ENCODE measurements at regions not wholly inside any gene's neighbourhood (a gene's known extent, or its start where the extent isn't known, plus 50 kb on each side); places are given as distances from the start of the nearest gene placed in this dataset.

DNA sequence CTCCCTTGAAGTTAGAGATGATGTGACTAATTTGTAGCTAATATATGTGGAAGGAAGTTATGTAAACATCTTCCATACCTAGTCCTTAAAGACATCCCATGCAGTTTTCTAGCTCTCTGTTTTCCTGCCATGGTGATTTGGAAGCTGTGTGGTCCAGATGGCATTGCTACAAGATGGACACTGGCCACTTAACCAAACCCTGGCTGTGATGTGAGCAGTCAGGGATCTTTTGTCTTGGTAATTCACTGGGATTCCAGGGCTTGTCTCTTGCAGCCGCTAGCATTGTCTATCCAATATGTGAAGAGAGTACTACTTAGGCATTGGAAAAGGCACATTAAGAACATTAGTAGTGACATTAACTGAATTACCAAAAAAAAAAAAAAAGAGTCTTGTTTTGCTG is 139.9 kb upstream of the DOCK10 start:
- DNase-seq (ENCODE audit: low read depth, low spot score) (no peak), FAIRE-seq (no peak), ATAC-seq (no peak)
- ChIA-PET POLR2A (no interaction called here), RAD21 (ENCODE audit: unreplicated experiment) (no interaction called here), CTCF (no interaction called here), SMC1A (ENCODE audit: uncharacterized antibody, unreplicated experiment) (no interaction called here)
- H3K9ac ChIP-seq (ENCODE audit: control insufficient read depth, insufficient read depth, low read length) = no peak overlapping the region
- no peaks in the 10 kb centered on the region for H3K9me3 ChIP-seq (replicated peaks; ENCODE audit: control insufficient read depth, insufficient read depth, low read length)
- no peak overlapping the region for H3K4me2 ChIP-seq (ENCODE audit: control insufficient read depth, insufficient read depth)
- H3K4me1 ChIP-seq (ENCODE audit: control insufficient read depth, insufficient read depth, low read length) = no peaks in the 10 kb centered on the region
- no peak overlapping the region for H3K27ac ChIP-seq (ENCODE audit: control insufficient read depth, insufficient read depth)
- no peak overlapping the region for H2AFZ ChIP-seq (ENCODE audit: control insufficient read depth, low read depth, low read length)
- H3K27me3 ChIP-seq (replicated peaks in 1 of 2; ENCODE audit: control insufficient read depth in 2 of 2, insufficient read depth in 2 of 2, low read length in 1 of 2) = no peaks in the 10 kb centered on the region
- H4K20me1 ChIP-seq (ENCODE audit: control insufficient read depth, insufficient read depth) = no peaks in the 10 kb centered on the region
- no TSS peak for BruUV-seq (replicated peaks)
- 89% methylated on average over 1 of the region's 1 CpG for WGBS (ENCODE audit: insufficient coverage, insufficient replicate concordance, low lambda C conversion rate, missing lambda C conversion rate)
- no peak overlapping the region for H3K4me3 ChIP-seq
- H3K36me3 ChIP-seq (ENCODE audit: control insufficient read depth in 2 of 2, insufficient read depth in 2 of 2, low read length in 1 of 2) = no peaks in the 10 kb centered on the region
- TF ChIP-seq, protein P1, sequence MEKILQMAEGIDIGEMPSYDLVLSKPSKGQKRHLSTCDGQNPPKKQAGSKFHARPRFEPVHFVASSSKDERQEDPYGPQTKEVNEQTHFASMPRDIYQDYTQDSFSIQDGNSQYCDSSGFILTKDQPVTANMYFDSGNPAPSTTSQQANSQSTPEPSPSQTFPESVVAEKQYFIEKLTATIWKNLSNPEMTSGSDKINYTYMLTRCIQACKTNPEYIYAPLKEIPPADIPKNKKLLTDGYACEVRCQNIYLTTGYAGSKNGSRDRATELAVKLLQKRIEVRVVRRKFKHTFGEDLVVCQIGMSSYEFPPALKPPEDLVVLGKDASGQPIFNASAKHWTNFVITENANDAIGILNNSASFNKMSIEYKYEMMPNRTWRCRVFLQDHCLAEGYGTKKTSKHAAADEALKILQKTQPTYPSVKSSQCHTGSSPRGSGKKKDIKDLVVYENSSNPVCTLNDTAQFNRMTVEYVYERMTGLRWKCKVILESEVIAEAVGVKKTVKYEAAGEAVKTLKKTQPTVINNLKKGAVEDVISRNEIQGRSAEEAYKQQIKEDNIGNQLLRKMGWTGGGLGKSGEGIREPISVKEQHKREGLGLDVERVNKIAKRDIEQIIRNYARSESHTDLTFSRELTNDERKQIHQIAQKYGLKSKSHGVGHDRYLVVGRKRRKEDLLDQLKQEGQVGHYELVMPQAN (conservative IDR thresholded peaks at IDR 0.05) = no peak
- no peak for TF ChIP-seq RB1 (IDR thresholded peaks at IDR 0.05; ENCODE audit: borderline replicate concordance)
- TF ChIP-seq RAD21 (IDR thresholded peaks at IDR 0.05; ENCODE audit: insufficient read depth, low read depth, low read length) = no peak
- TF ChIP-seq, protein P2, sequence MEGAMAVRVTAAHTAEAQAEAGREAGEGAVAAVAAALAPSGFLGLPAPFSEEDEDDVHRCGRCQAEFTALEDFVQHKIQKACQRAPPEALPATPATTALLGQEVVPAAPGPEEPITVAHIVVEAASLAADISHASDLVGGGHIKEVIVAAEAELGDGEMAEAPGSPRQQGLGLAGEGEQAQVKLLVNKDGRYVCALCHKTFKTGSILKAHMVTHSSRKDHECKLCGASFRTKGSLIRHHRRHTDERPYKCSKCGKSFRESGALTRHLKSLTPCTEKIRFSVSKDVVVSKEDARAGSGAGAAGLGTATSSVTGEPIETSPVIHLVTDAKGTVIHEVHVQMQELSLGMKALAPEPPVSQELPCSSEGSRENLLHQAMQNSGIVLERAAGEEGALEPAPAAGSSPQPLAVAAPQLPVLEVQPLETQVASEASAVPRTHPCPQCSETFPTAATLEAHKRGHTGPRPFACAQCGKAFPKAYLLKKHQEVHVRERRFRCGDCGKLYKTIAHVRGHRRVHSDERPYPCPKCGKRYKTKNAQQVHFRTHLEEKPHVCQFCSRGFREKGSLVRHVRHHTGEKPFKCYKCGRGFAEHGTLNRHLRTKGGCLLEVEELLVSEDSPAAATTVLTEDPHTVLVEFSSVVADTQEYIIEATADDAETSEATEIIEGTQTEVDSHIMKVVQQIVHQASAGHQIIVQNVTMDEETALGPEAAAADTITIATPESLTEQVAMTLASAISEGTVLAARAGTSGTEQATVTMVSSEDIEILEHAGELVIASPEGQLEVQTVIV (IDR thresholded peaks at IDR 0.05; ENCODE audit: borderline replicate concordance, partially characterized antibody) = no peak
- TF ChIP-seq, protein P3, sequence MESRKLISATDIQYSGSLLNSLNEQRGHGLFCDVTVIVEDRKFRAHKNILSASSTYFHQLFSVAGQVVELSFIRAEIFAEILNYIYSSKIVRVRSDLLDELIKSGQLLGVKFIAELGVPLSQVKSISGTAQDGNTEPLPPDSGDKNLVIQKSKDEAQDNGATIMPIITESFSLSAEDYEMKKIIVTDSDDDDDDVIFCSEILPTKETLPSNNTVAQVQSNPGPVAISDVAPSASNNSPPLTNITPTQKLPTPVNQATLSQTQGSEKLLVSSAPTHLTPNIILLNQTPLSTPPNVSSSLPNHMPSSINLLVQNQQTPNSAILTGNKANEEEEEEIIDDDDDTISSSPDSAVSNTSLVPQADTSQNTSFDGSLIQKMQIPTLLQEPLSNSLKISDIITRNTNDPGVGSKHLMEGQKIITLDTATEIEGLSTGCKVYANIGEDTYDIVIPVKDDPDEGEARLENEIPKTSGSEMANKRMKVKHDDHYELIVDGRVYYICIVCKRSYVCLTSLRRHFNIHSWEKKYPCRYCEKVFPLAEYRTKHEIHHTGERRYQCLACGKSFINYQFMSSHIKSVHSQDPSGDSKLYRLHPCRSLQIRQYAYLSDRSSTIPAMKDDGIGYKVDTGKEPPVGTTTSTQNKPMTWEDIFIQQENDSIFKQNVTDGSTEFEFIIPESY (IDR thresholded peaks at IDR 0.05) = no peak
- no peak for TF ChIP-seq SMARCA5 (IDR thresholded peaks at IDR 0.05)
- TF ChIP-seq WRNIP1 (IDR thresholded peaks at IDR 0.05; ENCODE audit: borderline replicate concordance, low read depth, low read length) = no peak
- no peak for TF ChIP-seq SMC3 (IDR thresholded peaks at IDR 0.05; ENCODE audit: borderline replicate concordance, low read length)
- no peak for TF ChIP-seq TCF12 (IDR thresholded peaks at IDR 0.05; ENCODE audit: low read depth, low read length)
- TF ChIP-seq, protein P4, sequence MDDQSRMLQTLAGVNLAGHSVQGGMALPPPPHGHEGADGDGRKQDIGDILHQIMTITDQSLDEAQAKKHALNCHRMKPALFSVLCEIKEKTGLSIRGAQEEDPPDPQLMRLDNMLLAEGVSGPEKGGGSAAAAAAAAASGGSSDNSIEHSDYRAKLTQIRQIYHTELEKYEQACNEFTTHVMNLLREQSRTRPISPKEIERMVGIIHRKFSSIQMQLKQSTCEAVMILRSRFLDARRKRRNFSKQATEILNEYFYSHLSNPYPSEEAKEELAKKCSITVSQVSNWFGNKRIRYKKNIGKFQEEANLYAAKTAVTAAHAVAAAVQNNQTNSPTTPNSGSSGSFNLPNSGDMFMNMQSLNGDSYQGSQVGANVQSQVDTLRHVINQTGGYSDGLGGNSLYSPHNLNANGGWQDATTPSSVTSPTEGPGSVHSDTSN (IDR thresholded peaks at IDR 0.05; ENCODE audit: insufficient replicate concordance, low read depth, low read length) = no peak
- TF ChIP-seq SREBF2 (IDR thresholded peaks at IDR 0.05; ENCODE audit: low read length) = no peak
- TF ChIP-seq, protein P5, sequence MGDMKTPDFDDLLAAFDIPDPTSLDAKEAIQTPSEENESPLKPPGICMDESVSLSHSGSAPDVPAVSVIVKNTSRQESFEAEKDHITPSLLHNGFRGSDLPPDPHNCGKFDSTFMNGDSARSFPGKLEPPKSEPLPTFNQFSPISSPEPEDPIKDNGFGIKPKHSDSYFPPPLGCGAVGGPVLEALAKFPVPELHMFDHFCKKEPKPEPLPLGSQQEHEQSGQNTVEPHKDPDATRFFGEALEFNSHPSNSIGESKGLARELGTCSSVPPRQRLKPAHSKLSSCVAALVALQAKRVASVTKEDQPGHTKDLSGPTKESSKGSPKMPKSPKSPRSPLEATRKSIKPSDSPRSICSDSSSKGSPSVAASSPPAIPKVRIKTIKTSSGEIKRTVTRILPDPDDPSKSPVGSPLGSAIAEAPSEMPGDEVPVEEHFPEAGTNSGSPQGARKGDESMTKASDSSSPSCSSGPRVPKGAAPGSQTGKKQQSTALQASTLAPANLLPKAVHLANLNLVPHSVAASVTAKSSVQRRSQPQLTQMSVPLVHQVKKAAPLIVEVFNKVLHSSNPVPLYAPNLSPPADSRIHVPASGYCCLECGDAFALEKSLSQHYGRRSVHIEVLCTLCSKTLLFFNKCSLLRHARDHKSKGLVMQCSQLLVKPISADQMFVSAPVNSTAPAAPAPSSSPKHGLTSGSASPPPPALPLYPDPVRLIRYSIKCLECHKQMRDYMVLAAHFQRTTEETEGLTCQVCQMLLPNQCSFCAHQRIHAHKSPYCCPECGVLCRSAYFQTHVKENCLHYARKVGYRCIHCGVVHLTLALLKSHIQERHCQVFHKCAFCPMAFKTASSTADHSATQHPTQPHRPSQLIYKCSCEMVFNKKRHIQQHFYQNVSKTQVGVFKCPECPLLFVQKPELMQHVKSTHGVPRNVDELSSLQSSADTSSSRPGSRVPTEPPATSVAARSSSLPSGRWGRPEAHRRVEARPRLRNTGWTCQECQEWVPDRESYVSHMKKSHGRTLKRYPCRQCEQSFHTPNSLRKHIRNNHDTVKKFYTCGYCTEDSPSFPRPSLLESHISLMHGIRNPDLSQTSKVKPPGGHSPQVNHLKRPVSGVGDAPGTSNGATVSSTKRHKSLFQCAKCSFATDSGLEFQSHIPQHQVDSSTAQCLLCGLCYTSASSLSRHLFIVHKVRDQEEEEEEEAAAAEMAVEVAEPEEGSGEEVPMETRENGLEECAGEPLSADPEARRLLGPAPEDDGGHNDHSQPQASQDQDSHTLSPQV (IDR thresholded peaks at IDR 0.05) = no peak
- no peak for TF ChIP-seq MEF2A (IDR thresholded peaks at IDR 0.05; ENCODE audit: insufficient read depth, low read depth, low read length)
- TF ChIP-seq JUND (IDR thresholded peaks at IDR 0.05; ENCODE audit: low read depth, low read length) = no peak
- intact Hi-C loops (cut with micrococcal nuclease; ENCODE audit: unreplicated experiment) (no loop called here), in situ Hi-C loops (cut with MboI) (no loop called here)
- H3K79me2 ChIP-seq (ENCODE audit: control insufficient read depth, insufficient read depth, low read length) = no peaks in the 10 kb centered on the region
